A549 (cell line): ENCODE measurements at regions not wholly inside any gene's neighbourhood (a gene's known extent, or its start where the extent isn't known, plus 50 kb on each side); places are given as distances from the start of the nearest gene placed in this dataset.

Experiments used
- BHLHE40 ChIP-seq: IDR thresholded peaks from 2 replicates; pipeline ENCODE4 v1.6.1; 2012; ENCODE audit warnings: low read depth, low read length, inconsistent platforms
- CHD2 ChIP-seq: fragments of 150-350 bp; IDR thresholded peaks from 2 replicates; pipeline ENCODE4 v1.6.1; 2014; ENCODE audit warnings: low read length; ENCODE audit not compliant: partially characterized antibody
- CTCF ChIP-seq: fragments of >200 bp; sonication (Bioruptor Twin); formaldehyde crosslinking; IDR thresholded peaks from 3 replicates; pipeline ENCODE4 v1.5.1; 2016
- ELK1 ChIP-seq: fragments of 150-350 bp; IDR thresholded peaks from 2 replicates; pipeline ENCODE4 v1.6.1; 2014; ENCODE audit warnings: low read depth, mild to moderate bottlenecking, low read length
- GATA3 ChIP-seq: IDR thresholded peaks from 2 replicates; pipeline ENCODE4 v1.6.1; 2012; ENCODE audit warnings: borderline replicate concordance
- JUN ChIP-seq, 2 experiments: fragments of >200 bp; sonication (Bioruptor Twin); formaldehyde crosslinking; IDR thresholded peaks; 2 replicates in 1 of 2; 3 replicates in 1 of 2; pipeline ENCODE4 v1.6.1; 2016 to 2017
- JUNB ChIP-seq: fragments of >200 bp; sonication (Bioruptor Twin); formaldehyde crosslinking; IDR thresholded peaks from 2 replicates; pipeline ENCODE4 v1.6.1; 2016
- POLR2A ChIP-seq: IDR thresholded peaks from 2 replicates; pipeline ENCODE4 v1.6.1; 2012; ENCODE audit warnings: mild to moderate bottlenecking, low read length
- RAD21 ChIP-seq, 2 experiments: fragments of >200 bp in 1 of 2; sonication (Bioruptor Twin) in 1 of 2; formaldehyde crosslinking in 1 of 2; IDR thresholded peaks in 1 of 2; conservative IDR thresholded peaks in 1 of 2; 2 replicates in 1 of 2; 3 replicates in 1 of 2; pipeline ENCODE4 v1.6.1; 2012 to 2018; ENCODE audit warnings: inconsistent platforms in 1 of 2
- REST ChIP-seq: fragments of 200-600 bp; sonication (generic); IDR thresholded peaks from 2 replicates; pipeline ENCODE4 v1.6.1; 2016; ENCODE audit warnings: antibody characterized with exemption, mild to moderate bottlenecking, moderate library complexity
- SMC3 ChIP-seq: fragments of >200 bp; sonication (Bioruptor Twin); formaldehyde crosslinking; IDR thresholded peaks from 3 replicates; pipeline ENCODE4 v1.6.1; 2018; ENCODE audit warnings: inconsistent platforms
- ZFP36 ChIP-seq: fragments of 450-650 bp; IDR thresholded peaks from 2 replicates; pipeline ENCODE4 v1.6.1; 2014; ENCODE audit warnings: borderline replicate concordance; ENCODE audit not compliant: partially characterized antibody
- ZSCAN20 ChIP-seq: fragments of 250-450 bp; sonication (Bioruptor Pico); IDR thresholded peaks from 2 replicates; pipeline ENCODE4 v1.8.0; 2022; ENCODE audit warnings: mild to moderate bottlenecking, moderate library complexity

GRCh38 chr6:141486942-141487341 lies 645.8 kb upstream of the GJE1 start:
- no peak for TF ChIP-seq ZSCAN20 (CRISPR knock-in tag)
- no peak for TF ChIP-seq RAD21 (conservative IDR thresholded peaks at IDR 0.05 in 1 of 2, IDR thresholded peaks at IDR 0.05 in 1 of 2)
- no peak for TF ChIP-seq CTCF
- TF ChIP-seq JUNB, result no peak
- no peak for TF ChIP-seq CHD2
- no peak for TF ChIP-seq GATA3
- no peak for TF ChIP-seq REST
- no peak for TF ChIP-seq ELK1
- TF ChIP-seq BHLHE40, result no peak
- TF ChIP-seq ZFP36, result no peak
- no peak for TF ChIP-seq SMC3
- TF ChIP-seq POLR2A, result no peak
- TF ChIP-seq JUN (IDR thresholded peaks at IDR 0.05), result no peak
